Adrenal gland (tissue), 5 donors: ENCODE measurements at regions not wholly inside any gene's neighbourhood (a gene's known extent, or its start where the extent isn't known, plus 50 kb on each side); places are given as distances from the start of the nearest gene placed in this dataset.

ENCODE experiments used
- CTCF ChIP-seq, 6 experiments: fragments of 450-650 bp in 4 of 6; fragments of 200-600 bp in 2 of 6; sonication (generic) in 1 of 6; IDR thresholded peaks; 1 replicate in 5 of 6; 2 replicates in 1 of 6; pipeline versions ENCODE4 v1.5.1 to v1.8.0; 2016 to 2021; ENCODE audit warnings: antibody characterized with exemption in 6 of 6, mild to moderate bottlenecking in 2 of 6, moderate library complexity in 1 of 6
- POLR2A ChIP-seq, 2 donors: fragments of 450-650 bp; IDR thresholded peaks; one replicate each; pipeline ENCODE4 v1.6.1; 2017; ENCODE audit warnings: antibody characterized with exemption in 2 of 2, mild to moderate bottlenecking in 2 of 2, moderate library complexity in 1 of 2
- donor health status: DM: no; HTN: no; CAD: no.

DNA sequence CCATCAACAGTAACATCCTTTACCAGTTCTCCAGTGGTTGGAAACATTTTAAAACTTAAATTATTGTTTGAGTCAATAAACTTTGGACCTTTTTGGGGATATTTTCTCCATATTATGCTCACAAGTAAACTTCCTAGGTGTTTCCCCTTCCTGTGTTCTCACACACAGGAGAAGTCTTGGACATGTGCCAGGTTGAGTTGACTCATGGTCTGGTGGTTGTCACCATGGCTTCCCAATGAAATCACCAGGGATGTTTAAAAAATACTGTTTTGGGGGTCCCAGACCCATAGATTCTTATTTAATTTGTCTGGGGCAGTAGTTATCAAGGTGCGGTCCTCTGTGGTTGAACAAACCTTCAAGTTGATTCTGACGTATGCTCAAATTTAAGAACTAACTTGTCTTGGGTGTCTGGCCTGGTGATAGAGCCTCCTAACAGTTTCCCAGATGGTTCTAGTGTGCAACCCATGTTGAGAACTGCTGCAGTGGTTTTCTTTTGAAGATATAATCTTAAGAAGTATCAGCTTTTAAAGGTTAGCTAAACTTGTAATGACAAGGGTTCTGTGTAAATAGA, 291.8 kb downstream of the EDEM1 start:
- TF ChIP-seq POLR2A (IDR thresholded peaks at IDR 0.05) (no peak), CTCF (IDR thresholded peaks at IDR 0.05) (no peak)
